Kidney epithelial cell (primary cell): ENCODE measurements at regions not wholly inside any gene's neighbourhood (a gene's known extent, or its start where the extent isn't known, plus 50 kb on each side); places are given as distances from the start of the nearest gene placed in this dataset.

Experiments
- DNase-seq: peaks from one replicate; pipeline ENCODE4 v3.0.0-alpha.2; 2010; ENCODE audit warnings: low read depth
- H3K27me3 ChIP-seq: 2 replicates; pipeline ENCODE4 v1.6.0; 2011; ENCODE audit warnings: low read length; ENCODE audit not compliant: control insufficient read depth, insufficient read depth
- H3K36me3 ChIP-seq: 2 replicates; pipeline ENCODE4 v1.5.1; 2011; ENCODE audit warnings: low read length; ENCODE audit not compliant: control insufficient read depth, insufficient read depth
- H3K4me3 ChIP-seq: 2 replicates; pipeline ENCODE4 v1.5.1; 2011; ENCODE audit warnings: low read depth, mild to moderate bottlenecking, control low read depth, low read length
- CTCF ChIP-seq: IDR thresholded peaks from 2 replicates; pipeline ENCODE4 v1.5.1; 2011; ENCODE audit warnings: mild to moderate bottlenecking, moderate library complexity, low read length, control low read depth, inconsistent platforms; ENCODE audit not compliant: insufficient read depth, poor library complexity, severe bottlenecking

- no peak for TF ChIP-seq CTCF
- Histone ChIP-seq H3K4me3 (no peak overlapping the region), H3K36me3 (no peaks in the 10 kb centered on the region), H3K27me3 (no peaks in the 10 kb centered on the region)
- DNase-seq, result no peak
Observed at GRCh38 chr10:111234914-111235302, 158.1 kb downstream of the ADRA2A start.

GRCh38 chr10:111240348-111240747, 163.5 kb downstream of the ADRA2A start:
- Histone ChIP-seq H3K27me3 (no peaks in the 10 kb centered on the region), H3K36me3 (no peaks in the 10 kb centered on the region), H3K4me3 (no peak overlapping the region)
- TF ChIP-seq CTCF, result no peak
- no peak for DNase-seq

DNA sequence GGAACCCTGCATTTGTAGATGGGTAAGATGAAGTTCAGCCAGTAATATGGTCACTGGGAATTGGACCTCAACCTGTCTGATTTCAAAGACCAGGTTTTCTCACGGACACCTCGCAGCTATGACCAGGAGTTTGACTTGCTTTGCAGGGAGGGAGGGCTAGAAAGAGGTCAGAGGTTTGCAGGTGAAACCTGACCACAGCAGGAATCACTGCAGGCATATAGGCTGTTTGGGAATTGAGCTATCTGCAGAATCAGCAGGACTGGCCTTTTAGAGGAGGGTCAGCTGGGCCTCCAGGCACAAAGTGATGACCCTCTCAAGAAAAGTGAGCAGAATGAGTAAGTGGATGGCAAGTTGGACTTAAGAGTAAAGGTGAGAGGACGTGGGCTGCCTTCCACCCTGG, 166.3 kb downstream of the ADRA2A start:
- Histone ChIP-seq H3K27me3 (no peaks in the 10 kb centered on the region), H3K36me3 (no peaks in the 10 kb centered on the region), H3K4me3 (no peak overlapping the region)
- TF ChIP-seq CTCF, result no peak
- DNase-seq, result no peak

DNA sequence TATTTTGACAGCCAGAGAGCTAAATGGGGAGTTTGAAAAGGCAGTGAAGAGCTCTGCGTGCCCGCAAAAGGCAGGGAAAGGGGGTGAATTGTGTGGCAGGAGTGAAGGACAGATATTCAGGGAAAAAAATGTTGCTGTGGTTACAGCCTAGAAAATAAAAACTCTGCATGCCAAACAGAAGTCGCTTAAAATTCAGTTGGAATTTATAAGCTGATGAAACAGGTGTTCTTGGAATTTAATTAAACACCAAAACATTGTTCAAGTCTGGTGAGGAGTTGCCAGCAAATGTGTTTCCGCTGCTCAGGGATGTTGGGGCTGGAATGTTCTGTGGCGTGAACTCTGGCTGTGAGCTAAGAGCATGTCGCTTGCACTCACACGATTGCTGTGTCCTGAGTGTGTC, 169.3 kb downstream of the ADRA2A start:
- Histone ChIP-seq H3K4me3 (no peak overlapping the region), H3K27me3 (no peaks in the 10 kb centered on the region), H3K36me3 (no peaks in the 10 kb centered on the region)
- no peak for TF ChIP-seq CTCF
- DNase-seq, result no peak

GRCh38 chr10:111246814-111247452, 170.1 kb downstream of the ADRA2A start:
- no peak for DNase-seq
- Histone ChIP-seq H3K4me3 (no peak overlapping the region), H3K27me3 (no peaks in the 10 kb centered on the region), H3K36me3 (no peaks in the 10 kb centered on the region)
- TF ChIP-seq CTCF, result no peak

DNA sequence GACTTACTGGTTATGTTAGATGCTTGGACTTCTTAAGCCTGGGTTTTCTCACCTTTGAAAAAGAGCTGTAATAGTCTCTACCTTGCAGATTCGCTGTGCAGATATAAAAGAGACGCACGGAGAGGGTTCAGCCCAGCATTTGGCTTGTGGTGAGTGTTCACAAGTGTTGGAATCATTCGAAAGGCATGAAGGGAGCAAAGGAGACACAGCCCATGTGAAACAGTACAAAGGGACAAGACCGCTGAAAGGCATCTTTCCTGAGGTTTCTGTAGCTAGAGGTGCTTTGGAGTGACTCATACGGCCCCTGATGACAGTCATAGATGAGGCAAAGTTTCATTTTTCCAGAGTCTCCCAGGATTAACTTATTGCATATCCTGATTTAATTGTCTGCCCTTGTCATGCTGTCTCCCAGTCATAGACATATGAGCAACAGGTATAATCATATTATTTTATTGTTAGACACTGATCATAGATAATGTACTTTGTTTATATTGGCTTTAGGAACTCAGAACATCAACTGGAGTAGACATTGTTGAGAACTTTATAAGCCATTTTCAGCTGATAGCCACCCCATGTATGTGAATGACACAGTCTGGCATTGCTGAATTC, 171.1 kb downstream of the ADRA2A start:
- Histone ChIP-seq H3K27me3 (no peaks in the 10 kb centered on the region), H3K4me3 (no peak overlapping the region), H3K36me3 (no peaks in the 10 kb centered on the region)
- no peak for TF ChIP-seq CTCF
- DNase-seq, result no peak
